Activated T-helper 9 cell treated with anti-CD3 and anti-CD28 coated beads, Interleukin-2, amount 50 U/mL, for 16 hours (primary cell): ENCODE measurements at regions not wholly inside any gene's neighbourhood (a gene's known extent, or its start where the extent isn't known, plus 50 kb on each side); places are given as distances from the start of the nearest gene placed in this dataset.
"Not testable (repeated sequence)": the region's sequence is repeated elsewhere in the genome, so short reads cannot be mapped to it uniquely, and the experiment has no call there.

ENCODE experiments used
- DNase-seq: peaks from one replicate; pipeline ENCODE4 v3.0.0-alpha.2; 2020; ENCODE audit warnings: low read depth

DNA sequence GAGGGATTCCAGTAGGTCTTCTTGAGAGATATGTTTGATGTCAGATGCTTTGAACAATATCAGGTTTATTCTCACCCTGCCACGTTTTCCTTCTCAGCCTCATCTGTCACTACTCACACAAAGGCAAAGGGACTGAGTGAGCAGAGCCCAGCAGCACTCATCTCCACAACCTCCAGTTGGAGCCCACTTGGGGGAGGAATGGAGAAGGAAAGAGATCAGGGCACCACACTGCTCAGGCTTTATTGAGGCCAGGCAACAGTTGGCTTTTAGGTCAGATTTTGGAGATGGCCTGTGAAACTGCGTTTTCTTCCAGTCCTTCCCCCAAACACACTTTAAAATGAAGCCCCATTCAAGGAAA, 57.3 kb upstream of the SEC22B start:
- not testable (repeated sequence) for DNase-seq

DNA sequence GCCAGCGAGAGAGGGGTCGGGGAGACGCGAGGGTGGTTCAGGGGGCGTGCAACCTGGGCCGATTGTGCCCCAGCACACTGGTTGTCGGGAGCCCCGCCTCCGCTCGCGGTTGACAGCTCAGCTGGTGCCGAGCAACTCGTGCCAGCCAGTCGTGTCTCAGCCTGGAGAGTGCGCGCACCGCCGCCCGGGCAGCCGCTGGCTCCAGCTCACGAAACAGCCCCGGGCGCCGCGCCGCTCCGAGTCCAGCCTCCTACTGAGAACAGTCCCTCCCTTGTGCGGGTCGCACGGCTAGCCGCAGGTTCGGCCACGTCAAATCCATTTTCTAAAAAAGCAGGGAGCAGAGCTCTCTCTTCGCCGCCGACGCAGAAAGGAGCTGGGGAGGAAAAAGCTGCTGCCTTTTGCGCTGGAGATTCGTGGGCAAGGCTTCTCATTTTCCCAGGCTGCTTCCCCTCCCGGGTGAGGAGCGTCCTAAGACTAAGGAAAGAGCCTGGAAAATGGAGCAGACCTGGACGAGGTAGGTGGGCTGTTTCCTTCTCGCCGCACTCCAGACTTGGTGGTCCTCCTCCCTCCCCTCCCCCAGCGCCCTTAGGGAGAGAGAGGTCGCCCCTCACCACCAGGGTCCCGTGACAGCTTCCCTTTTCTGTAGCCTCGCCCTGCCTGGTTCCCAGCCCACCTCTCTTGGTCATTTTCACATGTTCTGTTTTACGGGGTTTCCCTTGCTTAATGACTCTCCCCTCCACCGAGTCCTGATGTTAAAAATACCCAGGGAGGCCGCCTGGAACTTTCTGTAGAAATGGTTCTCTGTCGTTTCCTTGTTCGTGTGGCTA, 56.7 kb upstream of the SEC22B start:
- not testable (repeated sequence) for DNase-seq

DNA sequence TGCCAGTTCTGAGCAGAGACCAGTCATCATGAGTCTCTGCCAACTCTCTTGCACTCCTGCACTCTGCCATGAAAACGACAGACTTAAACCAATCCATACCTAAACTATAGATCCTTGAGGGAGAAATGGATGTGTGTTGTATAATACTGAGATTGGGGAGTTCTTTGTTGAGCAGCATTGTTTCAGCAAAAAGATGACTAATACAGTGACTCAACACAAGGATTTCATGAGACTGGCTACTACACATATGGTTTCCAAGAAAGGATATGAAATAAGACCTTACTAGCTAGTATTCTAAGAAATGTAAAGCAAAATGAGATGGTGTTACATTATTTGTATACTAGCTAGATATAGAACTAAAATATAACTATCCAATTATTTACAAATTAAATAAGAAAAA, 53.5 kb upstream of the SEC22B start:
- not testable (repeated sequence) for DNase-seq
